T-cell (primary cell): ENCODE measurements at regions not wholly inside any gene's neighbourhood (a gene's known extent, or its start where the extent isn't known, plus 50 kb on each side); places are given as distances from the start of the nearest gene placed in this dataset.
"Not testable (repeated sequence)": the region's sequence is repeated elsewhere in the genome, so short reads cannot be mapped to it uniquely, and the experiment has no call there.

ENCODE experiments used
- ATAC-seq, 4 experiments: fragments of 200-7000 bp in 3 of 4; fragments of 150-1000 bp in 1 of 4; cut with Tn5 transposase; replicated peaks in 1 of 4; 1 replicate in 3 of 4; 2 replicates in 1 of 4; pipeline ENCODE4 v1.10.0; 2021; ENCODE audit warnings: moderate library complexity in 3 of 4, mild to moderate bottlenecking in 2 of 4, moderate number of reproducible peaks in 1 of 4
- CTCF ChIA-PET, 2 donors: fragments of 300-600 bp; sonication (Branson Sonifier 250); formaldehyde crosslinking; loops; one replicate each; lab custom pipeline; 2022; ENCODE audit warnings: antibody characterized with exemption in 2 of 2; lab: Charles Lee
- POLR2A ChIA-PET, 2 donors: fragments of 300-600 bp; sonication (Branson Sonifier 250); formaldehyde crosslinking; loops; one replicate each; lab custom pipeline; 2022; ENCODE audit warnings: antibody characterized with exemption in 2 of 2; lab: Charles Lee
- DNase-seq, 35 experiments: peaks; one replicate each; pipeline versions ENCODE4 v3.0.0 to v3.0.0-alpha.2; 2013 to 2023
- H3K27ac ChIP-seq: one replicate; pipeline ENCODE4 v1.5.1; 2013; ENCODE audit warnings: low read length
- H3K27me3 ChIP-seq, 2 experiments: replicated peaks in 1 of 2; 1 replicate in 1 of 2; 2 replicates in 1 of 2; pipeline versions ENCODE4 v1.6.1 to v1.7.0; 2013; ENCODE audit warnings: low read length in 1 of 2, mixed read lengths in 1 of 2; ENCODE audit not compliant: control insufficient read depth in 2 of 2, insufficient read depth in 2 of 2; ENCODE audit errors: extremely low read depth in 1 of 2
- H3K36me3 ChIP-seq, 2 donors: 1 replicate in 1 of 2; 2 replicates in 1 of 2; pipeline versions ENCODE4 v1.6.1 to v1.7.0; 2013; ENCODE audit warnings: low read length in 1 of 2; ENCODE audit not compliant: control insufficient read depth in 2 of 2, insufficient read depth in 1 of 2; ENCODE audit errors: extremely low read depth in 1 of 2
- H3K4me1 ChIP-seq, 2 experiments: 1 replicate in 1 of 2; 2 replicates in 1 of 2; pipeline versions ENCODE4 v1.6.1 to v1.7.0; 2013; ENCODE audit warnings: low read length in 2 of 2, mixed read lengths in 1 of 2; ENCODE audit not compliant: insufficient read depth in 2 of 2, control insufficient read depth in 1 of 2; ENCODE audit errors: extremely low read depth in 1 of 2
- H3K4me3 ChIP-seq, 2 donors: 1 replicate in 1 of 2; 2 replicates in 1 of 2; pipeline versions ENCODE4 v1.5.1 to v1.7.0; 2013; ENCODE audit warnings: mild to moderate bottlenecking in 2 of 2, low read length in 1 of 2, moderate library complexity in 1 of 2; ENCODE audit not compliant: control insufficient read depth in 1 of 2; ENCODE audit errors: extremely low read depth in 1 of 2
- H3K9me3 ChIP-seq: 2 replicates; pipeline ENCODE4 v1.7.0; 2013
- H3K27ac Mint-ChIP-seq, 2 donors: one replicate each; pipeline ENCODE4 v1.8.0; 2020 to 2021; ENCODE audit warnings: mild to moderate bottlenecking in 2 of 2, mixed read lengths in 2 of 2
- H3K27me3 Mint-ChIP-seq, 2 donors: one replicate each; pipeline ENCODE4 v1.8.0; 2021 to 2022; ENCODE audit warnings: mixed read lengths in 2 of 2
- H3K36me3 Mint-ChIP-seq: one replicate; pipeline ENCODE4 v1.8.0; 2021; ENCODE audit warnings: mixed read lengths
- H3K4me1 Mint-ChIP-seq, 3 donors: one replicate each; pipeline ENCODE4 v1.8.0; 2020 to 2022; ENCODE audit warnings: mixed read lengths in 3 of 3, mild to moderate bottlenecking in 1 of 3
- H3K4me3 Mint-ChIP-seq, 3 donors: one replicate each; pipeline ENCODE4 v1.8.0; 2020 to 2022; ENCODE audit warnings: mild to moderate bottlenecking in 3 of 3, mixed read lengths in 3 of 3, moderate library complexity in 3 of 3
- H3K9me3 Mint-ChIP-seq, 3 donors: one replicate each; pipeline ENCODE4 v1.8.0; 2020 to 2022; ENCODE audit warnings: mixed read lengths in 3 of 3
- WGBS: methylation state at CpG from one replicate; pipeline ENCODE4 v1.1.5; 2013; ENCODE audit warnings: missing lambda C conversion rate; ENCODE audit not compliant: insufficient coverage; 5-methylcytosine and 5-hydroxymethylcytosine counted together

GRCh38 chr3:154852998-154853397, 227.1 kb upstream of the MME start:
- H3K4me3 Mint-ChIP-seq, ATAC-seq, H3K4me3 ChIP-seq, H3K9me3 ChIP-seq, DNase-seq, H3K27ac Mint-ChIP-seq, H3K4me1 ChIP-seq, POLR2A ChIA-PET, H3K27me3 Mint-ChIP-seq, H3K36me3 ChIP-seq, H3K27ac ChIP-seq, H3K36me3 Mint-ChIP-seq, H3K4me1 Mint-ChIP-seq, CTCF ChIA-PET, H3K27me3 ChIP-seq: not testable (repeated sequence)
- WGBS: no CpG with 5 or more reads among the region's 3 CpGs
- peaks cover 5 to 10% (median 8%) of the 10 kb centered on the region in 3 donors for H3K9me3 Mint-ChIP-seq

- ATAC-seq (no peak), DNase-seq (no peak)
- H3K4me1 Mint-ChIP-seq: no peaks in the 10 kb centered on the region
- POLR2A ChIA-PET: no interaction called here
- no peaks in the 10 kb centered on the region for H3K36me3 Mint-ChIP-seq
- Histone ChIP-seq H3K36me3 (no peaks in the 10 kb centered on the region), H3K27ac (no peak overlapping the region), H3K27me3 (no peaks in the 10 kb centered on the region), H3K9me3 (no peaks in the 10 kb centered on the region), H3K4me1 (no peaks in the 10 kb centered on the region), H3K4me3 (no peak overlapping the region)
- H3K4me3 Mint-ChIP-seq: no peak overlapping the region
- peaks cover 5 to 10% (median 8%) of the 10 kb centered on the region in 3 donors for H3K9me3 Mint-ChIP-seq
- no peak overlapping the region for H3K27ac Mint-ChIP-seq
- no CpG with 5 or more reads among the region's 1 CpG for WGBS
- H3K27me3 Mint-ChIP-seq: no peaks in the 10 kb centered on the region
- CTCF ChIA-PET: no interaction called here
These were observed 227.6 kb upstream of the MME start for GRCh38 chr3:154852515-154852914.

- Mint-ChIP-seq H3K27ac (no peak overlapping the region), H3K36me3 (no peaks in the 10 kb centered on the region), H3K4me3 (no peak overlapping the region), H3K9me3 (peaks cover 5 to 14% (median 8%) of the 10 kb centered on the region in 3 donors), H3K4me1 (no peaks in the 10 kb centered on the region), H3K27me3 (no peaks in the 10 kb centered on the region)
- no peak overlapping the region for H3K27ac ChIP-seq
- H3K27me3 ChIP-seq: no peaks in the 10 kb centered on the region
- ATAC-seq: no peak
- no peak overlapping the region for H3K4me3 ChIP-seq
- H3K9me3 ChIP-seq: no peaks in the 10 kb centered on the region
- ChIA-PET POLR2A (no interaction called here), CTCF (no interaction called here)
- no peaks in the 10 kb centered on the region for H3K4me1 ChIP-seq
- no peak for DNase-seq
- no peaks in the 10 kb centered on the region for H3K36me3 ChIP-seq
These were observed 228.5 kb upstream of the MME start for GRCh38 chr3:154851644-154852043.

GRCh38 chr3:154850921-154851320, 229.2 kb upstream of the MME start:
- H3K4me1 Mint-ChIP-seq: no peaks in the 10 kb centered on the region

GRCh38 chr3:154849408-154849807, 230.7 kb upstream of the MME start:
- Mint-ChIP-seq H3K27ac (no peak overlapping the region), H3K36me3 (no peaks in the 10 kb centered on the region), H3K4me1 (no peaks in the 10 kb centered on the region), H3K27me3 (no peaks in the 10 kb centered on the region), H3K4me3 (no peak overlapping the region), H3K9me3 (peaks cover 5 to 14% (median 8%) of the 10 kb centered on the region in 3 donors)
- DNase-seq (no peak), ATAC-seq (no peak)
- H3K4me1 ChIP-seq: no peaks in the 10 kb centered on the region
- ChIA-PET POLR2A (no interaction called here), CTCF (no interaction called here)
- H3K4me3 ChIP-seq: no peak overlapping the region
- H3K27me3 ChIP-seq: no peaks in the 10 kb centered on the region
- H3K36me3 ChIP-seq: no peaks in the 10 kb centered on the region
- no peaks in the 10 kb centered on the region for H3K9me3 ChIP-seq
- no peak overlapping the region for H3K27ac ChIP-seq
- no CpG with 5 or more reads among the region's 2 CpGs for WGBS

More at GRCh38 chr3:154850921-154851320, 229.2 kb upstream of the MME start:
- Histone ChIP-seq H3K9me3 (no peaks in the 10 kb centered on the region), H3K36me3 (no peaks in the 10 kb centered on the region), H3K27me3 (no peaks in the 10 kb centered on the region), H3K4me1 (no peaks in the 10 kb centered on the region), H3K4me3 (no peak overlapping the region), H3K27ac (no peak overlapping the region)
- Mint-ChIP-seq H3K9me3 (peaks cover 5 to 14% (median 8%) of the 10 kb centered on the region in 3 donors), H3K27me3 (no peaks in the 10 kb centered on the region), H3K36me3 (no peaks in the 10 kb centered on the region), H3K27ac (no peak overlapping the region), H3K4me3 (no peak overlapping the region)
- WGBS: no CpG with 5 or more reads among the region's 2 CpGs
- ChIA-PET POLR2A (no interaction called here), CTCF (no interaction called here)
- ATAC-seq (no peak), DNase-seq (no peak)

- Histone ChIP-seq H3K9me3 (no peaks in the 10 kb centered on the region), H3K4me3 (no peak overlapping the region), H3K4me1 (no peaks in the 10 kb centered on the region), H3K27me3 (no peaks in the 10 kb centered on the region), H3K27ac (no peak overlapping the region), H3K36me3 (no peaks in the 10 kb centered on the region)
- ChIA-PET CTCF (no interaction called here), POLR2A (no interaction called here)
- Mint-ChIP-seq H3K27me3 (no peaks in the 10 kb centered on the region), H3K36me3 (no peaks in the 10 kb centered on the region), H3K4me1 (no peaks in the 10 kb centered on the region), H3K27ac (no peak overlapping the region), H3K9me3 (peaks cover 0 to 8% (median 8%) of the 10 kb centered on the region in 3 donors), H3K4me3 (no peak overlapping the region)
- WGBS: no CpG with 5 or more reads among the region's 1 CpG
- ATAC-seq: no peak
- no peak for DNase-seq
These were observed 235.3 kb upstream of the MME start for GRCh38 chr3:154844863-154845262.

- Mint-ChIP-seq H3K27me3 (no peaks in the 10 kb centered on the region), H3K36me3 (no peaks in the 10 kb centered on the region), H3K4me3 (no peak overlapping the region), H3K9me3 (peaks cover 0 to 8% (median under 1%) of the 10 kb centered on the region in 3 donors), H3K27ac (no peak overlapping the region), H3K4me1 (no peaks in the 10 kb centered on the region)
- no CpG with 5 or more reads among the region's 1 CpG for WGBS
- Histone ChIP-seq H3K4me3 (no peak overlapping the region), H3K9me3 (no peaks in the 10 kb centered on the region), H3K4me1 (no peaks in the 10 kb centered on the region), H3K36me3 (no peaks in the 10 kb centered on the region), H3K27me3 (no peaks in the 10 kb centered on the region), H3K27ac (no peak overlapping the region)
- ChIA-PET POLR2A (no interaction called here), CTCF (no interaction called here)
- no peak for ATAC-seq
- no peak for DNase-seq
These were observed 236.5 kb upstream of the MME start for GRCh38 chr3:154843647-154844046.
